CD4-positive, alpha-beta T cell treated with Interleukin-6 for 4 hours (primary cell): ENCODE measurements at regions not wholly inside any gene's neighbourhood (a gene's known extent, or its start where the extent isn't known, plus 50 kb on each side); places are given as distances from the start of the nearest gene placed in this dataset.
"Not testable (repeated sequence)": the region's sequence is repeated elsewhere in the genome, so short reads cannot be mapped to it uniquely, and the experiment has no call there.

Experiments used
- DNase-seq: peaks from one replicate; pipeline ENCODE4 v3.0.0-alpha.2; 2020; ENCODE audit warnings: mixed read lengths

DNA sequence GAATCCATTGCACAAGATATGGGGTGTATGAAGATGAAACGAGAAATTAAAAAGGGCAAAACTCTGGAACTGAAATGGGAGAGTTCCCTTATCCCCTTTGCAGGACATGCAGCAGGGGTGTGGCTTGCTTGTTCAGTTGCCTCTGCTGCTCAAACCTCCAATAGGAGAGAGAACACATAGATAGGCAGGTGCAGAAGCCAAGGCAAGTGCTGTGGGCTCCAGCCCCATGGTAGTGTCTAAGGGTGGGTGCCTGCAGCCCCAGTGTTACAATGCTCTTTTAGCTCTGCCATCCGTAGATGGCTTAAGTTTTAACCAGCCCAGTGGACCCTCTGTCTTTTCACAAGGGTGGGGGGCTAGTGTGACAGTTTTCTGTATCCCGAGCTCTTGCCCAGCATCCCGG is 69.7 kb downstream of the CMAS start:
- no peak for DNase-seq

DNA sequence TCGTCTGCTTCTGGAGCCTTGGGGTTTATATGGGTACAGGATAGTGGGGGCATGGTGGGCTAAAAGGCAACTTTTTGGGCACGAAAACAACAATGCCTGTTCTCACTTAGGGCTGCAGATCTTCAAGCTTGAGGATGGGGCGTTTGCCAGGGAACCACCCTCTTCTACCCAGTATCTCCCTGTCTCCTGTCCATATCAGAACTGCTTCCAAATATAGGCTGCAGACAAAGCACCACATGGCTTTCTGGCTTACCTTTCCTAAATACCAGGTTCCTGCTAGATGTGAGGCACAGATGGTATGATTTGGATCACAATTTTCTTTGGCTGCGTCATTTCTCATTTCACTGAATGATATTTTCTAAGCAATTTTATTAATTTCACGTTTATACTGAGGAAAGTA is 70.4 kb downstream of the CMAS start:
- no peak for DNase-seq

DNA sequence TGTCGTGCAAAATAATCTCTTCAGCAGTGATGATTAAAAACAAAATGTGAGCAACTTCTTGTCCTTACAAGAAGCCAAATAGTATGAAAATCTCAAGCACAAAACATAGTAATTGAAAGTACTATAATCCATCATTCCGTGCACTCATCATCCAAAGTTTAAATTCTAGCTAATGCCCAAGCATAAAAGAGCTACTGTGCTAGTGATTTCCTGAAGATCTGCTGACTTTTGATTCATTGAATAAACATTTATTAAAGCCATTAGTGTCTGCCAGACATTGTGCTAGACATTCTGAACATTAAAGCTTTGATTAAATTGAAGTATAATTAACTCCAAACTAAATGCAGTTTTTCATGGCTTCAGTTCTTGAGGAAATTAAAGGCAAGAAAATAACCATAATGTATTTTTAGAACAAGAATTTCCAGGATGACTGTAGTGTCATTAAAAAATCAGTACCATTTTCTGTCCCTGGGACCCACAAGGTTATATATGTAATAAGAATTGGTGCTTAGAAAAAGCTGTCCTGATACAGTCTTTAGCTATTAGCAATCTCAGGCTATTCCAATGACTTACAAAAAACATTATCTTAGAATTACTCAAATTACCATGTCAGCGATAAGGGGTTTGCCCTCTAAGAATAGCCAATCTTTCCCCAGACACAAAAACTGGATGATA is 71.7 kb downstream of the CMAS start:
- no peak for DNase-seq

DNA sequence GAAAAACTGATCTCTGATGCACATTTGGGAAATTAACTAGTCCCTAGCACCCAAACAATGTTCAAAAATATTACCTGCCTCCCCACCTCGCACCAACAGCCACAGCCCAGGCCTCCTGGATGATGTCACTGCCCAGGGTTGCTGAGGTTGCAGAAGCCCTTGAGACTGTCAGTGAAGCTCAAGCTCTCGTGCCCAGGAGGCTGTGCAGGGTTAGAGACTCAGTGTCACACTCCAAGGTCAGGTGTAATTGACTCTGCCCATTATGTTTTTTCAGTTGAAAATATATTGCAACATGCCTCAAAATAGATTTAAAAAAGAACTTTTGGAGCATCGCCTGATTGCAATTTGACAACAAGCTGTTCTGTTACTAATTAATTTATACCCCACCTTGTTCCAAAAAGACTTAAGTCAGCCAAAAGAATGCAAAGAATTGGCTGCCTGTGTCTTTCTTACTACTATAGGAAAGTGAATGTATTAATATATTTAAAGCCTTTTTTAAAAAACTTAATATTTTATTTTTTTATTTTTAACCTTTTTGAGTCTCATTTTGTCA is 72.3 kb downstream of the CMAS start:
- no peak for DNase-seq

DNA sequence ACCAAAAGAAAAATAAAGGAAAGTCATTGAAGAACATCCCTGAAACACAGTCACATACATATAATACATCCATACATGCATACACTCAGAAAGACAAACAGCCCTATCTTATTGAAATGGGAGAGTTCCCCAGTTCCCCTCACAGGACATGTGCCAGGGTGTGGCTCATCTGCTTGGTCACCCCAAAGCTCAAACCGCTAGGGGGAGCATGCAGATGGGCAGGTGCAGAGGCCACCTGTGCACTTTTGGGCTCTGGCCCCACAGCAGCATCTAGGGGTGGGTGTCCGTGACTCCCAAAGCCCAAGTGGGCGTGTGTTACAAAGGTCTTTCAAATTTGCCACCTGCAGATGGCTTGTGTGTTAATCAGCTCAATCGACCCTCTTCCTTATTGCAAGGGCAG is 75.2 kb downstream of the CMAS start:
- DNase-seq: peak; percentile 59

DNA sequence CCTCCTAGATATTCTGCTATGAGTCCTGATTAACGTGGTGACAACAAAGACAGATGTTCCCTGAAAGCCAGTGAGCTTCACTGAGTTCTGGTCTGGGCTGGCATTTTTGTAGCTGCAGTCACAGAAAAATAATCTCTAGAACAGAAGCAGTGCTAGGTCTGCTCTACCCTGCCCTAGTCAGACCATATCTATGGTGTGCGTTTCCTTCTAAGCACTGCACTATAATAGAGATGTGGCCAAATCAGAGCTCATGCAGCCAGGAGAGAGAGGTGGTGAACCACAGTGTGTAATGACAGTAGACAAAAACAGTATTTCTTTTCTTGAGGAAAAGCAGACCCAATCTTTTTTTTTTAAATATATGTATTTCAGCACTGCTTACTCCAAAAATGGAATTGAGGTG is 76.3 kb downstream of the CMAS start:
- DNase-seq: no peak

DNA sequence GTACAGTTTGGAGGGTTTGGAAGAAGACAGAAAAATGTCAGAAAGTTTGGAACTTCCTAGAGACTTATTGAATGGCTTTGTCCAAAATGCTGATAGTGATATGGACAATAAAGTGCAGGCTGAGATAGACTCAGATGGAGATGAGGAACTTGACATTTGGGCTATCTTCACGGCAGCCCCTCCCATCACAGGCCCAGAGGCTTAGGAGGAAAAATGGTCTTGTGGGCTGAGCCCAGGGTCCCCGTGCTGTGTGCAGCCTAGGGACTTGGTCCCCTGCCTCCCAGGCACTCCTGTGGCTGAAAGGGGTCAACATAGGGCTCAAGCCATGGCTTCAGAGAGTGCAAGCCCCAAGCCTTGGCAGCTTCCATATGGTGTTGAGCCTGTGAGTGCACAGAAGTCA is 79.0 kb downstream of the CMAS start:
- DNase-seq: no peak

DNA sequence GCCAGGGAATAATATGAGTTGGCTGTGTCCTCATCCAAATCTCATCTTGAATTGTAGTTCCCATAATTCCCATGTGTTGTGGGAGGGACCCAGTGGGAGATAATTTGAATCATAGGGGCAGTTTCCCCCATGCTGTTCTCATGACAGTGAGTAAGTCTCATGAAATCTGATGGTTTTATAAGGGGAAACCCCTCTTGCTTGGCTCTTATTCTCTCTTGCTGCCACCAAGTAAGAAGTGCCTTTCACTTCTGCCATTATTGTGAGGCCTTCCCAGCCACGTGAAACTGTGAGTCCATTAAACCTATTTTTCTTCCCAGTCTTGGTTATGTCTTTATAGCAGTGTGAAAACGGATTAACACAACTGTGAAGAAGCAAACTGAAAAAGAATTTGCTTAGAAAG is 80.1 kb downstream of the CMAS start:
- not testable (repeated sequence) for DNase-seq

DNA sequence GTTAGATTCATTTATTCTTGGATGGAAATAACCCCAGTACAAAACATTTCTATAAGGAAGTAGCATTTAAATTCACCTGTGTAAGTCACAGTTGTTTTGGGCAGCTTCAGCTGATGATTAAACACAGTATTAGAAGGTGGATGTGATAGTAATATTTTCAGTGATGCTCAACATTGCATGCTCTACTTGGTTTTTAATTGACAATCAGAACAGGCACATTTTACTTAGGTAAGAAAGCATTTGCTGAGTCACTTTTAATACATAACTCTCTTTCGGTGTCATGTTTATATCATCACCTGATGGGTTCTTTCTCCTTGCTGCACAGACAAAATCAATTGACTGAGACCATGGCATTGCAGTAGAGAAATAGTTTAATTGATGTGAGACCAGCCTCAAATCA is 80.7 kb downstream of the CMAS start:
- no peak for DNase-seq

DNA sequence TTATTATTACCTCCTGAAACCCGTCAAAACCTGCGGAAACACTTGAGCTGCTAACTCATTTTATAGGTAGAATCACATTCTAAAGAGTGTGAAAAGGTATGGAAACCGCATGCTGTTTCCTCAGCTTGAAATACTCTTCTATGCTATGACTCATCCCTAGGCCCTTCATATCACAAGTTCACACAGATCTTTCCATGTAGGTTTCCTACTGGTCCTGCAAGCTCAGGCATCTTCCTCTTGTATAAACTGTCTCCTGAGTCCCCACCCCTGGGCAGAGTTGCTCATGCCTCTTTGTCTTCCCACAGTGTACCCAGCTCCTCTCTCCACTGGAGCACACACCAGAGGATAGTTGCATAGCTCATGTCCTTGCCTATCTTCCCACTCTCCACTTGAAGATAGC is 84.7 kb downstream of the CMAS start:
- no peak for DNase-seq

DNA sequence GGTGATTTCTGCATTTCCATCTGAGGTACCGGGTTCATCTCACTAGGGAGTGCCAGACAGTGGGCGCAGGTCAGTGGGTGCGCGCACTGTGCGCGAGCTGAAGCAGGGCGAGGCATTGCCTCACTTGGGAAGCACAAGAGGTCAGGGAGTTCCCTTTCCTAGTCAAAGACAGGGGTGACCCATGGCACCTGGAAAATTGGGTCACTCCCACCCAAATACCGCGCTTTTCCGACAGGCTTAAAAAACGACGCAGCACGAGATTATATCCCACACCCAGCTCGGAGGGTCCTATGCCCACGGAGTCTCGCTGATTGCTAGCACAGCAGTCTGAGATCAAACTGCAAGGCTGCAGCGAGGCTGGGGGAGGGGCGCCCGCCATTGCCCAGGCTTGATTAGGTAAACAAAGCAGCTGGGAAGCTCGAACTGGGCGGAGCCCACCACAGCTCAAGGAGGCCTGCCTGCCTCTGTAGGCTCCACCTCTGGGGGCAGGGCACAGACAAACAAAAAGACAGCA is 90.6 kb downstream of the CMAS start:
- not testable (repeated sequence) for DNase-seq
